H9 (cell line): ENCODE measurements at regions not wholly inside any gene's neighbourhood (a gene's known extent, or its start where the extent isn't known, plus 50 kb on each side); places are given as distances from the start of the nearest gene placed in this dataset.

Experiments used
- DNase-seq: peaks from one replicate; pipeline ENCODE4 v3.0.0-alpha.2; 2017
- H2AFZ ChIP-seq: one replicate; pipeline ENCODE4 v1.6.1; 2013; ENCODE audit warnings: mild to moderate bottlenecking, low read length, control low read depth, moderate library complexity
- H2AK5ac ChIP-seq: 2 replicates; pipeline ENCODE4 v1.6.1; 2013; ENCODE audit warnings: low read length, control low read depth, mixed read lengths; ENCODE audit not compliant: insufficient read length
- H2BK120ac ChIP-seq: one replicate; pipeline ENCODE4 v1.6.1; 2013; ENCODE audit warnings: low read depth, mild to moderate bottlenecking, low read length, control low read depth, inconsistent platforms; ENCODE audit not compliant: poor library complexity, severe bottlenecking
- H2BK12ac ChIP-seq: 2 replicates; pipeline ENCODE4 v1.6.1; 2013; ENCODE audit warnings: low read length, control low read depth, mixed read lengths, low read depth; ENCODE audit not compliant: insufficient read length
- H2BK15ac ChIP-seq: 2 replicates; pipeline ENCODE4 v1.6.1; 2013; ENCODE audit warnings: low read depth, low read length, control low read depth
- H2BK20ac ChIP-seq: one replicate; pipeline ENCODE4 v1.6.1; 2013; ENCODE audit warnings: low read depth, mild to moderate bottlenecking, low read length, control low read depth, inconsistent platforms; ENCODE audit not compliant: poor library complexity, severe bottlenecking
- H2BK5ac ChIP-seq: 2 replicates; pipeline ENCODE4 v1.6.1; 2013; ENCODE audit warnings: low read length, control low read depth, mixed read lengths; ENCODE audit not compliant: insufficient read length
- H3K14ac ChIP-seq: 2 replicates; pipeline ENCODE4 v1.6.1; 2013; ENCODE audit warnings: low read length, control low read depth; ENCODE audit not compliant: insufficient read depth
- H3K18ac ChIP-seq: 2 replicates; pipeline ENCODE4 v1.6.1; 2013; ENCODE audit warnings: low read depth, mild to moderate bottlenecking, mixed read lengths, low read length, control low read depth; ENCODE audit not compliant: insufficient read length
- H3K23ac ChIP-seq: 2 replicates; pipeline ENCODE4 v1.6.1; 2013; ENCODE audit warnings: low read length, control low read depth, mixed read lengths, low read depth; ENCODE audit not compliant: insufficient read length
- H3K23me2 ChIP-seq: 2 replicates; pipeline ENCODE4 v1.6.1; 2013; ENCODE audit warnings: low read depth, mild to moderate bottlenecking, mixed read lengths, low read length, control low read depth; ENCODE audit not compliant: insufficient read length, poor library complexity, severe bottlenecking
- H3K27ac ChIP-seq: 2 replicates; pipeline ENCODE4 v1.5.1; 2013; ENCODE audit warnings: low read length, control low read depth, mixed read lengths, low read depth; ENCODE audit not compliant: insufficient read length
- H3K27me3 ChIP-seq: 2 replicates; pipeline ENCODE4 v1.6.1; 2013; ENCODE audit warnings: low read length, control low read depth, inconsistent platforms; ENCODE audit not compliant: insufficient read depth
- H3K4ac ChIP-seq: 2 replicates; pipeline ENCODE4 v1.6.1; 2013; ENCODE audit warnings: low read depth, mild to moderate bottlenecking, control low read depth, inconsistent platforms, low read length, moderate library complexity
- H3K4me1 ChIP-seq: 2 replicates; pipeline ENCODE4 v1.6.1; 2013; ENCODE audit warnings: low read length, control low read depth, inconsistent platforms; ENCODE audit not compliant: insufficient read depth
- H3K4me2 ChIP-seq: 2 replicates; pipeline ENCODE4 v1.6.1; 2013; ENCODE audit warnings: low read length, control low read depth, mixed read lengths; ENCODE audit not compliant: insufficient read length, insufficient read depth
- H3K56ac ChIP-seq: 2 replicates; pipeline ENCODE4 v1.6.1; 2013; ENCODE audit warnings: low read depth, mild to moderate bottlenecking, mixed read lengths, low read length, control low read depth; ENCODE audit not compliant: insufficient read length
- H3K79me1 ChIP-seq: 2 replicates; pipeline ENCODE4 v1.6.1; 2013; ENCODE audit warnings: low read depth, mild to moderate bottlenecking, moderate library complexity, low read length, control low read depth, inconsistent platforms; ENCODE audit not compliant: insufficient read depth, poor library complexity, severe bottlenecking
- H3K79me2 ChIP-seq: 2 replicates; pipeline ENCODE4 v1.6.1; 2013; ENCODE audit warnings: low read length, control low read depth, inconsistent platforms; ENCODE audit not compliant: insufficient read depth
- H3K9ac ChIP-seq: 2 replicates; pipeline ENCODE4 v1.6.1; 2013; ENCODE audit warnings: low read length, control low read depth, mixed read lengths; ENCODE audit not compliant: insufficient read length; ENCODE audit errors: extremely low read depth
- H3K9me3 ChIP-seq: one replicate; pipeline ENCODE4 v1.6.1; 2013; ENCODE audit warnings: low read depth, low read length, inconsistent platforms; ENCODE audit not compliant: control insufficient read depth
- H3T11ph ChIP-seq: one replicate; pipeline ENCODE4 v1.6.1; 2013; ENCODE audit warnings: mild to moderate bottlenecking, low read length, control low read depth, inconsistent platforms
- H4K20me1 ChIP-seq: one replicate; pipeline ENCODE4 v1.6.1; 2013; ENCODE audit not compliant: control insufficient read depth, insufficient read length, insufficient read depth
- H4K5ac ChIP-seq: 2 replicates; pipeline ENCODE4 v1.6.1; 2013; ENCODE audit warnings: low read depth, mild to moderate bottlenecking, mixed read lengths, low read length, control low read depth; ENCODE audit not compliant: insufficient read length
- H4K8ac ChIP-seq: replicated peaks from 2 replicates; pipeline ENCODE4 v1.6.1; 2013; ENCODE audit warnings: low read length, control low read depth, mixed read lengths, low read depth; ENCODE audit not compliant: insufficient read length
- H4K91ac ChIP-seq: 2 replicates; pipeline ENCODE4 v1.6.1; 2013; ENCODE audit warnings: low read depth, mild to moderate bottlenecking, moderate library complexity, mixed read lengths, low read length, control low read depth; ENCODE audit not compliant: insufficient read length
- H3K27ac Mint-ChIP-seq, 3 experiments: 2 replicates in 2 of 3; 3 replicates in 1 of 3; pipeline ENCODE4 v1.8.0; 2020 to 2021; ENCODE audit warnings: mixed read lengths in 3 of 3, mild to moderate bottlenecking in 1 of 3, moderate library complexity in 1 of 3
- H3K27me3 Mint-ChIP-seq: 2 replicates; pipeline ENCODE4 v1.8.0; 2021; ENCODE audit warnings: low read depth, mild to moderate bottlenecking, moderate library complexity, mixed read lengths
- H3K36me3 Mint-ChIP-seq, 3 experiments: 2 replicates in 2 of 3; 3 replicates in 1 of 3; pipeline ENCODE4 v1.8.0; 2020 to 2021; ENCODE audit warnings: low read depth in 3 of 3, mixed read lengths in 3 of 3; ENCODE audit not compliant: insufficient read depth in 1 of 3
- H3K4me1 Mint-ChIP-seq, 2 experiments: 2 replicates each; pipeline ENCODE4 v1.8.0; 2020; ENCODE audit warnings: mixed read lengths in 2 of 2
- H3K4me3 Mint-ChIP-seq, 2 experiments: 2 replicates in 1 of 2; 3 replicates in 1 of 2; pipeline ENCODE4 v1.8.0; 2020 to 2021; ENCODE audit warnings: mild to moderate bottlenecking in 2 of 2, mixed read lengths in 2 of 2, moderate library complexity in 1 of 2
- H3K9me3 Mint-ChIP-seq, 2 experiments: 2 replicates in 1 of 2; 3 replicates in 1 of 2; pipeline ENCODE4 v1.8.0; 2020; ENCODE audit warnings: mild to moderate bottlenecking in 2 of 2, mixed read lengths in 2 of 2, moderate library complexity in 1 of 2
- WGBS: extraction: QIAGEN DNeasy Blood & Tissue Kit; methylation state at CpG from one replicate; pipeline ENCODE4 v1.1.7; 2013; ENCODE audit warnings: missing lambda C conversion rate, low lambda C conversion rate, mixed read lengths; ENCODE audit not compliant: insufficient read length; ENCODE audit errors: extremely low coverage; 5-methylcytosine and 5-hydroxymethylcytosine counted together
- TF ChIP-seq, protein P1 (sequence below): fragments of 200-600 bp; sonication (generic); conservative IDR thresholded peaks from 3 replicates; pipeline ENCODE4 v1.8.0; 2021; ENCODE audit warnings: antibody characterized with exemption, mild to moderate bottlenecking

DNA sequence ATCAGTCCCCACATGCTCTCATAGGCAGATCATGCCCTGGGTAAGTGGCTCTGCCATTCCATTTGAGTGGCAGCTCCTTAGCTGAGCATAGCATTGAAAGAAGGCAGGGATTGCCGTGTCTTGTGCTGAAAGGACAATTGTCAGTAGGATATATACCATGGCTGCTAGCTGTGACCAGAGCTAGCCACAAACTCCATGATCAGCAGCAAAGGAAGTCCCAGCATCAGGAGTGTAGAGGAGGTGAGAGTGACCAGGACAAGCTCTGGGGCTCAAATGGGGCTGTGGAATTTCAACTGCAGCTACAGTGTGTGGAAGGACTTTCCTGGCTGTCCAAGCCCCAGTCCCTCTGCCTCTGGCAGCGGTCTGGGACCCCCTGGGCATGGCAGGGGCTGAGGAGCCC lies 54.4 kb upstream of the LGALSL start:
- no peak overlapping the region for H3T11ph ChIP-seq
- no peaks in the 10 kb centered on the region for H4K20me1 ChIP-seq
- WGBS, result no CpG with 5 or more reads among the region's 2 CpGs
- H3K4ac ChIP-seq, result no peak overlapping the region
- H2AFZ ChIP-seq, result no peak overlapping the region
- peaks cover 14% of the 10 kb centered on the region for H3K4me1 ChIP-seq
- Mint-ChIP-seq H3K27me3 (no peaks in the 10 kb centered on the region), H3K4me1 (peaks cover 32 to 38% of the 10 kb centered on the region in 2 experiments), H3K4me3 (no peak overlapping the region), H3K27ac (no peak overlapping the region), H3K9me3 (no peaks in the 10 kb centered on the region), H3K36me3 (0 out of 7 replicates have a peak, but pooled peaks cover 0 to 1% (median 0%) of the 10 kb centered on the region in 3 experiments)
- H2BK12ac ChIP-seq, result no peak overlapping the region
- H2BK15ac ChIP-seq, result no peak overlapping the region
- no peak overlapping the region for H2BK5ac ChIP-seq
- no peak overlapping the region for H3K23ac ChIP-seq
- H3K27ac ChIP-seq, result no peak overlapping the region
- H3K23me2 ChIP-seq, result peaks cover 2% of the 10 kb centered on the region
- no peak overlapping the region for H4K5ac ChIP-seq
- H3K9me3 ChIP-seq, result no peaks in the 10 kb centered on the region
- H3K79me1 ChIP-seq, result no peaks in the 10 kb centered on the region
- H4K8ac ChIP-seq, result no peak overlapping the region
- H3K9ac ChIP-seq, result no peak overlapping the region
- no peak overlapping the region for H3K56ac ChIP-seq
- no peaks in the 10 kb centered on the region for H3K79me2 ChIP-seq
- no peak overlapping the region for H2BK20ac ChIP-seq
- no peak overlapping the region for H3K4me2 ChIP-seq
- H3K27me3 ChIP-seq, result no peaks in the 10 kb centered on the region
- no peak overlapping the region for H4K91ac ChIP-seq
- no peak overlapping the region for H3K14ac ChIP-seq
- H3K18ac ChIP-seq, result no peak overlapping the region
- H2BK120ac ChIP-seq, result no peak overlapping the region
- no peak for DNase-seq
- H2AK5ac ChIP-seq, result no peak overlapping the region
- TF ChIP-seq, protein P1, sequence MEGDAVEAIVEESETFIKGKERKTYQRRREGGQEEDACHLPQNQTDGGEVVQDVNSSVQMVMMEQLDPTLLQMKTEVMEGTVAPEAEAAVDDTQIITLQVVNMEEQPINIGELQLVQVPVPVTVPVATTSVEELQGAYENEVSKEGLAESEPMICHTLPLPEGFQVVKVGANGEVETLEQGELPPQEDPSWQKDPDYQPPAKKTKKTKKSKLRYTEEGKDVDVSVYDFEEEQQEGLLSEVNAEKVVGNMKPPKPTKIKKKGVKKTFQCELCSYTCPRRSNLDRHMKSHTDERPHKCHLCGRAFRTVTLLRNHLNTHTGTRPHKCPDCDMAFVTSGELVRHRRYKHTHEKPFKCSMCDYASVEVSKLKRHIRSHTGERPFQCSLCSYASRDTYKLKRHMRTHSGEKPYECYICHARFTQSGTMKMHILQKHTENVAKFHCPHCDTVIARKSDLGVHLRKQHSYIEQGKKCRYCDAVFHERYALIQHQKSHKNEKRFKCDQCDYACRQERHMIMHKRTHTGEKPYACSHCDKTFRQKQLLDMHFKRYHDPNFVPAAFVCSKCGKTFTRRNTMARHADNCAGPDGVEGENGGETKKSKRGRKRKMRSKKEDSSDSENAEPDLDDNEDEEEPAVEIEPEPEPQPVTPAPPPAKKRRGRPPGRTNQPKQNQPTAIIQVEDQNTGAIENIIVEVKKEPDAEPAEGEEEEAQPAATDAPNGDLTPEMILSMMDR, result no peak
